Thoracic aorta (tissue), 2 donors: ENCODE measurements at regions not wholly inside any gene's neighbourhood (a gene's known extent, or its start where the extent isn't known, plus 50 kb on each side); places are given as distances from the start of the nearest gene placed in this dataset.

Source experiments
- ATAC-seq: fragments of 150-250 bp; one replicate; pipeline ENCODE4 v1.8.0; 2017; ENCODE audit warnings: low read depth; ENCODE audit not compliant: insufficient number of reproducible peaks, low FRiP score
- DNase-seq: peaks from one replicate; pipeline ENCODE4 v3.0.0-alpha.2; 2020; ENCODE audit warnings: low spot score
- H3K27ac ChIP-seq, 2 donors: fragments of 200-600 bp; sonication (generic); 1 replicate in 1 of 2; 2 replicates in 1 of 2; pipeline ENCODE4 v1.5.1; 2016; ENCODE audit warnings: mild to moderate bottlenecking in 2 of 2, moderate library complexity in 2 of 2
- H3K27me3 ChIP-seq: fragments of 200-600 bp; sonication (generic); replicated peaks from 2 replicates; pipeline ENCODE4 v1.6.0; 2016; ENCODE audit warnings: mild to moderate bottlenecking; ENCODE audit not compliant: insufficient read depth
- H3K36me3 ChIP-seq: fragments of 200-600 bp; sonication (generic); one replicate; pipeline ENCODE4 v1.5.1; 2016
- H3K4me1 ChIP-seq, 2 donors: fragments of 200-600 bp; sonication (generic); 1 replicate in 1 of 2; 2 replicates in 1 of 2; pipeline versions ENCODE4 v1.5.1 to v1.6.0; 2016; ENCODE audit warnings: low read depth in 2 of 2, mild to moderate bottlenecking in 1 of 2; ENCODE audit not compliant: control insufficient read depth in 1 of 2
- H3K4me3 ChIP-seq: fragments of 200-600 bp; sonication (generic); 2 replicates; pipeline ENCODE4 v1.5.1; 2016; ENCODE audit warnings: mild to moderate bottlenecking
- H3K9me3 ChIP-seq: fragments of 200-600 bp; sonication (generic); 2 replicates; pipeline ENCODE4 v1.5.1; 2016
- CTCF ChIP-seq: fragments of 200-600 bp; sonication (generic); IDR thresholded peaks from one replicate; pipeline ENCODE4 v1.5.1; 2019; ENCODE audit warnings: antibody characterized with exemption

GRCh38 chr18:57910817-57911216, 107.7 kb upstream of the ATP8B1 start:
- no peak overlapping the region for H3K27ac ChIP-seq
- no peak for DNase-seq
- H3K4me1 ChIP-seq = no peaks in the 10 kb centered on the region
- TF ChIP-seq CTCF = no peak
- no peak overlapping the region for H3K4me3 ChIP-seq
- no peaks in the 10 kb centered on the region for H3K9me3 ChIP-seq
- ATAC-seq = no peak
- no peaks in the 10 kb centered on the region for H3K27me3 ChIP-seq
- no peaks in the 10 kb centered on the region for H3K36me3 ChIP-seq

- Histone ChIP-seq H3K4me1 (no peaks in the 10 kb centered on the region), H3K27me3 (no peaks in the 10 kb centered on the region), H3K36me3 (no peaks in the 10 kb centered on the region), H3K9me3 (no peaks in the 10 kb centered on the region), H3K4me3 (no peak overlapping the region), H3K27ac (no peak overlapping the region)
- no peak for DNase-seq
- no peak for ATAC-seq
- no peak for TF ChIP-seq CTCF
Observed at GRCh38 chr18:57910134-57910533, 107.0 kb upstream of the ATP8B1 start.

GRCh38 chr18:57909620-57910019, 106.5 kb upstream of the ATP8B1 start:
- H3K4me1 ChIP-seq = no peaks in the 10 kb centered on the region
- H3K9me3 ChIP-seq = no peaks in the 10 kb centered on the region
- no peak overlapping the region for H3K27ac ChIP-seq
- ATAC-seq (no peak), DNase-seq (no peak)
- H3K27me3 ChIP-seq = no peaks in the 10 kb centered on the region
- TF ChIP-seq CTCF = no peak
- no peak overlapping the region for H3K4me3 ChIP-seq
- no peaks in the 10 kb centered on the region for H3K36me3 ChIP-seq

GRCh38 chr18:57908092-57908491, 105.0 kb upstream of the ATP8B1 start:
- Histone ChIP-seq H3K9me3 (no peaks in the 10 kb centered on the region), H3K4me1 (no peaks in the 10 kb centered on the region), H3K36me3 (no peaks in the 10 kb centered on the region), H3K27ac (no peak overlapping the region), H3K27me3 (no peaks in the 10 kb centered on the region), H3K4me3 (no peak overlapping the region)
- DNase-seq (no peak), ATAC-seq (no peak)
- TF ChIP-seq CTCF = no peak

GRCh38 chr18:57907550-57907949, 104.4 kb upstream of the ATP8B1 start:
- no peak for TF ChIP-seq CTCF
- ATAC-seq (no peak), DNase-seq (no peak)

More at GRCh38 chr18:57907550-57907949, 104.4 kb upstream of the ATP8B1 start:
- no peaks in the 10 kb centered on the region for H3K4me1 ChIP-seq
- H3K27ac ChIP-seq = no peak overlapping the region
- no peaks in the 10 kb centered on the region for H3K9me3 ChIP-seq
- no peaks in the 10 kb centered on the region for H3K36me3 ChIP-seq
- H3K4me3 ChIP-seq = no peak overlapping the region
- H3K27me3 ChIP-seq = no peaks in the 10 kb centered on the region
